HL-60 (cell line): ENCODE measurements at regions not wholly inside any gene's neighbourhood (a gene's known extent, or its start where the extent isn't known, plus 50 kb on each side); places are given as distances from the start of the nearest gene placed in this dataset.

Experiments used
- POLR2AphosphoS5 ChIP-seq: IDR thresholded peaks from 2 replicates; pipeline ENCODE4 v1.6.1; 2012; ENCODE audit warnings: low read depth
- SPI1 ChIP-seq: IDR thresholded peaks from 2 replicates; pipeline ENCODE4 v1.6.1; 2012; ENCODE audit warnings: low read depth, mild to moderate bottlenecking, borderline replicate concordance
- TF ChIP-seq, protein P1 (sequence below): IDR thresholded peaks from one replicate; pipeline ENCODE4 v1.5.1; 2011; ENCODE audit warnings: low read length, control low read depth, inconsistent platforms; ENCODE audit not compliant: insufficient read depth
- TF ChIP-seq, protein P2 (sequence below): IDR thresholded peaks from 2 replicates; pipeline ENCODE4 v1.6.1; 2012; ENCODE audit warnings: low read depth; ENCODE audit not compliant: insufficient replicate concordance

DNA sequence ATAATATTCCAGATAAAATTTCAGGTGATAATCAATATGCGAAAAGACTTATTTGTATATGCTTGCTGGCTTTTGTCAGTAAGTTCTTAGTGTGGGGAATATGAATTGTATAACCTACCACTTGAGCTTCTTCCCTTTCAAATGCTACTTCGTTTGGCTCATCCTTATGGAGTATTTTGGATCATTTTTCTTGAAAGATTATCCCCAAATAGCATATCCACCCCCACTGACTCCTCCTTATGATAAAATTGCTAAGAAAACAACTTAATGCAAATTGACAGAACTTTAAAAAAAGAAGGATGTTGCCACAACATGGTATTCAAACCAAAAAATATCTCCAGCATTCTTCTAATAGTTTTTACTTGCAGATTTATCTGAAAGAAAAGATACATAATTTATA lies 393.3 kb downstream of the PPP3CA start:
- TF ChIP-seq, protein P1, sequence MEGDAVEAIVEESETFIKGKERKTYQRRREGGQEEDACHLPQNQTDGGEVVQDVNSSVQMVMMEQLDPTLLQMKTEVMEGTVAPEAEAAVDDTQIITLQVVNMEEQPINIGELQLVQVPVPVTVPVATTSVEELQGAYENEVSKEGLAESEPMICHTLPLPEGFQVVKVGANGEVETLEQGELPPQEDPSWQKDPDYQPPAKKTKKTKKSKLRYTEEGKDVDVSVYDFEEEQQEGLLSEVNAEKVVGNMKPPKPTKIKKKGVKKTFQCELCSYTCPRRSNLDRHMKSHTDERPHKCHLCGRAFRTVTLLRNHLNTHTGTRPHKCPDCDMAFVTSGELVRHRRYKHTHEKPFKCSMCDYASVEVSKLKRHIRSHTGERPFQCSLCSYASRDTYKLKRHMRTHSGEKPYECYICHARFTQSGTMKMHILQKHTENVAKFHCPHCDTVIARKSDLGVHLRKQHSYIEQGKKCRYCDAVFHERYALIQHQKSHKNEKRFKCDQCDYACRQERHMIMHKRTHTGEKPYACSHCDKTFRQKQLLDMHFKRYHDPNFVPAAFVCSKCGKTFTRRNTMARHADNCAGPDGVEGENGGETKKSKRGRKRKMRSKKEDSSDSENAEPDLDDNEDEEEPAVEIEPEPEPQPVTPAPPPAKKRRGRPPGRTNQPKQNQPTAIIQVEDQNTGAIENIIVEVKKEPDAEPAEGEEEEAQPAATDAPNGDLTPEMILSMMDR = no peak
- TF ChIP-seq POLR2AphosphoS5 (no peak), SPI1 (no peak)
- TF ChIP-seq, protein P2, sequence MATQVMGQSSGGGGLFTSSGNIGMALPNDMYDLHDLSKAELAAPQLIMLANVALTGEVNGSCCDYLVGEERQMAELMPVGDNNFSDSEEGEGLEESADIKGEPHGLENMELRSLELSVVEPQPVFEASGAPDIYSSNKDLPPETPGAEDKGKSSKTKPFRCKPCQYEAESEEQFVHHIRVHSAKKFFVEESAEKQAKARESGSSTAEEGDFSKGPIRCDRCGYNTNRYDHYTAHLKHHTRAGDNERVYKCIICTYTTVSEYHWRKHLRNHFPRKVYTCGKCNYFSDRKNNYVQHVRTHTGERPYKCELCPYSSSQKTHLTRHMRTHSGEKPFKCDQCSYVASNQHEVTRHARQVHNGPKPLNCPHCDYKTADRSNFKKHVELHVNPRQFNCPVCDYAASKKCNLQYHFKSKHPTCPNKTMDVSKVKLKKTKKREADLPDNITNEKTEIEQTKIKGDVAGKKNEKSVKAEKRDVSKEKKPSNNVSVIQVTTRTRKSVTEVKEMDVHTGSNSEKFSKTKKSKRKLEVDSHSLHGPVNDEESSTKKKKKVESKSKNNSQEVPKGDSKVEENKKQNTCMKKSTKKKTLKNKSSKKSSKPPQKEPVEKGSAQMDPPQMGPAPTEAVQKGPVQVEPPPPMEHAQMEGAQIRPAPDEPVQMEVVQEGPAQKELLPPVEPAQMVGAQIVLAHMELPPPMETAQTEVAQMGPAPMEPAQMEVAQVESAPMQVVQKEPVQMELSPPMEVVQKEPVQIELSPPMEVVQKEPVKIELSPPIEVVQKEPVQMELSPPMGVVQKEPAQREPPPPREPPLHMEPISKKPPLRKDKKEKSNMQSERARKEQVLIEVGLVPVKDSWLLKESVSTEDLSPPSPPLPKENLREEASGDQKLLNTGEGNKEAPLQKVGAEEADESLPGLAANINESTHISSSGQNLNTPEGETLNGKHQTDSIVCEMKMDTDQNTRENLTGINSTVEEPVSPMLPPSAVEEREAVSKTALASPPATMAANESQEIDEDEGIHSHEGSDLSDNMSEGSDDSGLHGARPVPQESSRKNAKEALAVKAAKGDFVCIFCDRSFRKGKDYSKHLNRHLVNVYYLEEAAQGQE = no peak
